A673 (cell line): ENCODE measurements at regions not wholly inside any gene's neighbourhood (a gene's known extent, or its start where the extent isn't known, plus 50 kb on each side); places are given as distances from the start of the nearest gene placed in this dataset.

Experiments
- BruUV-seq: library from RNA; stranded (reverse); fragments of 400-500 nt; replicated peaks from 2 replicates; lab custom pipeline; 2021; lab: Mats Ljungman, UMichigan
- CTCF ChIA-PET: fragments of 300-600 bp; sonication (Branson Sonifier 250); formaldehyde crosslinking; loops from one replicate; lab custom pipeline; 2022; ENCODE audit warnings: antibody characterized with exemption; lab: Charles Lee
- POLR2A ChIA-PET: fragments of 300-600 bp; sonication (Branson Sonifier 250); formaldehyde crosslinking; loops from one replicate; lab custom pipeline; 2022; ENCODE audit warnings: antibody characterized with exemption; ENCODE audit not compliant: low non-redundant PET; lab: Charles Lee
- DNase-seq: peaks from one replicate; pipeline ENCODE4 v3.0.0-alpha.2; 2015; ENCODE audit warnings: low spot score
- H3K27ac ChIP-seq: fragments of 200-600 bp; sonication (generic); 2 replicates; pipeline ENCODE4 v1.5.1; 2016; ENCODE audit warnings: mixed run types, low read depth, mild to moderate bottlenecking, mixed read lengths, antibody characterized with exemption, low read length; ENCODE audit not compliant: poor library complexity, severe bottlenecking
- H3K27me3 ChIP-seq: fragments of 200-600 bp; sonication (generic); replicated peaks from 2 replicates; pipeline ENCODE4 v1.6.1; 2017; ENCODE audit warnings: mixed run types, low read depth, mild to moderate bottlenecking, mixed read lengths, antibody characterized with exemption, low read length; ENCODE audit not compliant: insufficient read depth, poor library complexity
- H3K36me3 ChIP-seq: fragments of 200-600 bp; sonication (generic); 2 replicates; pipeline ENCODE4 v1.6.1; 2016; ENCODE audit warnings: mixed run types, mild to moderate bottlenecking, mixed read lengths, antibody characterized with exemption, low read length; ENCODE audit not compliant: insufficient read depth, poor library complexity, severe bottlenecking
- H3K4me1 ChIP-seq: fragments of 200-600 bp; sonication (generic); 2 replicates; pipeline ENCODE4 v1.6.1; 2017; ENCODE audit warnings: mixed run types, mild to moderate bottlenecking, mixed read lengths, antibody characterized with exemption, low read length; ENCODE audit not compliant: insufficient read depth, poor library complexity, severe bottlenecking
- H3K4me3 ChIP-seq: fragments of 200-600 bp; sonication (generic); 2 replicates; pipeline ENCODE4 v1.5.1; 2016; ENCODE audit warnings: low read depth, mixed run types, mild to moderate bottlenecking, mixed read lengths, low read length; ENCODE audit not compliant: poor library complexity, severe bottlenecking
- H3K9me3 ChIP-seq: fragments of 200-600 bp; sonication (generic); 2 replicates; pipeline ENCODE4 v1.6.1; 2016; ENCODE audit warnings: mixed run types, low read depth, mild to moderate bottlenecking, mixed read lengths, antibody characterized with exemption, low read length; ENCODE audit not compliant: poor library complexity, severe bottlenecking
- CTCF ChIP-seq: fragments of 300-800, 200-600 bp; sonication (generic); conservative IDR thresholded peaks from 2 replicates; pipeline ENCODE4 v1.5.1; 2017; ENCODE audit warnings: low read depth, mild to moderate bottlenecking, antibody characterized with exemption, low read length, moderate library complexity, mixed read lengths
- EZH2 ChIP-seq: fragments of 200-600 bp; sonication (generic); IDR thresholded peaks from 2 replicates; pipeline ENCODE4 v1.6.1; 2017; ENCODE audit warnings: borderline replicate concordance, low read depth, mild to moderate bottlenecking, mixed read lengths, antibody characterized with exemption, low read length; ENCODE audit not compliant: poor library complexity, severe bottlenecking
- intact Hi-C: fragments of 100-400 bp; cut with micrococcal nuclease; formaldehyde crosslinking; loops from one replicate; pipeline ENCODE4 v1.10.0; 2022; ENCODE audit not compliant: unreplicated experiment

- CTCF ChIA-PET = interaction anchor here (0.5 kb wide), 1 partner anchor 1205 kb away, joined by 3 read pairs; no protein-coding TSS in a partner anchor
- Histone ChIP-seq H3K27ac (no peak overlapping the region), H3K27me3 (peaks cover 9% of the 10 kb centered on the region), H3K36me3 (no peaks in the 10 kb centered on the region), H3K9me3 (no peaks in the 10 kb centered on the region), H3K4me1 (no peaks in the 10 kb centered on the region), H3K4me3 (no peak overlapping the region)
- DNase-seq = no peak
- POLR2A ChIA-PET = no interaction called here
- BruUV-seq = no TSS peak
- TF ChIP-seq EZH2 = no peak
- no peak for TF ChIP-seq CTCF
- intact Hi-C loops = no loop called here
Observed at GRCh38 chr1:29599826-29600225, 363.5 kb downstream of the PTPRU start.

GRCh38 chr1:29599071-29599470, 362.7 kb downstream of the PTPRU start:
- TF ChIP-seq EZH2 = no peak
- no peak for TF ChIP-seq CTCF
- ChIA-PET POLR2A (no interaction called here), CTCF (interaction anchor here (0.5 kb wide), 1 partner anchor 1206 kb away, joined by 3 read pairs; no protein-coding TSS in a partner anchor)
- no peaks in the 10 kb centered on the region for H3K36me3 ChIP-seq
- BruUV-seq = no TSS peak
- no peak overlapping the region for H3K27ac ChIP-seq
- no peak for DNase-seq
- intact Hi-C loops = no loop called here
- peaks cover 9% of the 10 kb centered on the region for H3K27me3 ChIP-seq
- H3K4me3 ChIP-seq = no peak overlapping the region
- H3K9me3 ChIP-seq = no peaks in the 10 kb centered on the region
- H3K4me1 ChIP-seq = no peaks in the 10 kb centered on the region

GRCh38 chr1:29597861-29598260, 361.5 kb downstream of the PTPRU start:
- Histone ChIP-seq H3K27ac (no peak overlapping the region), H3K9me3 (no peaks in the 10 kb centered on the region), H3K4me3 (no peak overlapping the region), H3K4me1 (no peaks in the 10 kb centered on the region), H3K36me3 (no peaks in the 10 kb centered on the region), H3K27me3 (peaks cover 9% of the 10 kb centered on the region)
- POLR2A ChIA-PET = no interaction called here
- DNase-seq = no peak
- CTCF ChIA-PET = no interaction called here
- TF ChIP-seq EZH2 (no peak), CTCF (no peak)
- BruUV-seq = no TSS peak
- intact Hi-C loops = no loop called here
